ENCODE measurements at regions not wholly inside any gene's neighbourhood (a gene's known extent, or its start where the extent isn't known, plus 50 kb on each side); places are given as distances from the start of the nearest gene placed in this dataset.

DNA sequence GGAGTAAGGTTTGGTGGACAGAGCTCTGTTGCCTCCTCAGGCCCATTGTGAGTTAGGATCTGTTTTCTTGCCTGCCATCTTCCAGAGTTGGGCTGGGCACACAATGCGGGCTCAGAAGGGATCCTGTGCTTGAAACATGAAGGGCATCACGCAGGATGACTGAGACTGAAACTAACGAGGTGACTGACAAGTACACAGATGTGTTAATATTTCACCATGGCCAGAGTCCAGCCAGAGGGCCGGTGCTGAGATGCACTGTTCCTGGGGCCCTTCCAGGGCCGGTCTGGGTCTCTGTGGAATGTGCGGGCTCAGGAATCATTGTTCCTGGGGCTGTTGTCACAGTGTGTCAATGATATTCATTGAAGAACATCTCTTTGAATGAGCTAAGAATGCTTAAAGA lies 163.7 kb downstream of the URI1 start:
- TF ChIP-seq EP300 (IDR thresholded peaks at IDR 0.05) = no peak
- TF ChIP-seq, protein P1, sequence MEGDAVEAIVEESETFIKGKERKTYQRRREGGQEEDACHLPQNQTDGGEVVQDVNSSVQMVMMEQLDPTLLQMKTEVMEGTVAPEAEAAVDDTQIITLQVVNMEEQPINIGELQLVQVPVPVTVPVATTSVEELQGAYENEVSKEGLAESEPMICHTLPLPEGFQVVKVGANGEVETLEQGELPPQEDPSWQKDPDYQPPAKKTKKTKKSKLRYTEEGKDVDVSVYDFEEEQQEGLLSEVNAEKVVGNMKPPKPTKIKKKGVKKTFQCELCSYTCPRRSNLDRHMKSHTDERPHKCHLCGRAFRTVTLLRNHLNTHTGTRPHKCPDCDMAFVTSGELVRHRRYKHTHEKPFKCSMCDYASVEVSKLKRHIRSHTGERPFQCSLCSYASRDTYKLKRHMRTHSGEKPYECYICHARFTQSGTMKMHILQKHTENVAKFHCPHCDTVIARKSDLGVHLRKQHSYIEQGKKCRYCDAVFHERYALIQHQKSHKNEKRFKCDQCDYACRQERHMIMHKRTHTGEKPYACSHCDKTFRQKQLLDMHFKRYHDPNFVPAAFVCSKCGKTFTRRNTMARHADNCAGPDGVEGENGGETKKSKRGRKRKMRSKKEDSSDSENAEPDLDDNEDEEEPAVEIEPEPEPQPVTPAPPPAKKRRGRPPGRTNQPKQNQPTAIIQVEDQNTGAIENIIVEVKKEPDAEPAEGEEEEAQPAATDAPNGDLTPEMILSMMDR (IDR thresholded peaks at IDR 0.05) = no peak
